Mesodermal cell (in vitro differentiated cells): ENCODE measurements at regions not wholly inside any gene's neighbourhood (a gene's known extent, or its start where the extent isn't known, plus 50 kb on each side); places are given as distances from the start of the nearest gene placed in this dataset.

Experiments
- H3K27ac ChIP-seq: 2 replicates; pipeline ENCODE4 v1.7.0; 2013; ENCODE audit warnings: mild to moderate bottlenecking, low read depth, low read length, moderate library complexity; ENCODE audit not compliant: severe bottlenecking
- H3K36me3 ChIP-seq: 2 replicates; pipeline ENCODE4 v1.7.1; 2013; ENCODE audit warnings: mild to moderate bottlenecking, low read length, moderate library complexity; ENCODE audit not compliant: control insufficient read depth, insufficient read depth
- H3K4me1 ChIP-seq: one replicate; pipeline ENCODE4 v1.7.1; 2013; ENCODE audit warnings: mild to moderate bottlenecking, low read length; ENCODE audit not compliant: insufficient read depth, control insufficient read depth, poor library complexity, severe bottlenecking
- H3K4me3 ChIP-seq: 2 replicates; pipeline ENCODE4 v1.7.0; 2013; ENCODE audit warnings: low read length, control low read depth, mild to moderate bottlenecking; ENCODE audit not compliant: insufficient read depth, poor library complexity, severe bottlenecking; ENCODE audit errors: extremely low read depth
- H3K9me3 ChIP-seq: 2 replicates; pipeline ENCODE4 v1.7.1; 2013; ENCODE audit warnings: mild to moderate bottlenecking, low read length, moderate library complexity; ENCODE audit not compliant: control insufficient read depth
- WGBS, 2 experiments: methylation state at CpG; one replicate each; pipeline ENCODE4 v1.1.5; 2013; ENCODE audit warnings: missing lambda C conversion rate in 2 of 2; ENCODE audit not compliant: insufficient coverage in 2 of 2; 5-methylcytosine and 5-hydroxymethylcytosine counted together

- Histone ChIP-seq H3K36me3 (no peaks in the 10 kb centered on the region), H3K4me3 (no peak overlapping the region), H3K27ac (no peak overlapping the region), H3K9me3 (no peaks in the 10 kb centered on the region), H3K4me1 (peaks cover 12% of the 10 kb centered on the region)
- 89 to 91% methylated on average over 9 to 10 of the region's 12 CpGs for WGBS, 2 experiments
Measured at GRCh38 chr16:5735444-5735843, 637.8 kb upstream of the EEF2KMT start.

- Histone ChIP-seq H3K27ac (no peak overlapping the region), H3K36me3 (no peaks in the 10 kb centered on the region), H3K4me1 (no peaks in the 10 kb centered on the region), H3K4me3 (no peak overlapping the region), H3K9me3 (no peaks in the 10 kb centered on the region)
- WGBS, 2 experiments, result 83 to 91% methylated on average over 4 of the region's 4 CpGs
Measured at GRCh38 chr16:5730783-5731182, 633.2 kb upstream of the EEF2KMT start.

- Histone ChIP-seq H3K9me3 (no peaks in the 10 kb centered on the region), H3K36me3 (no peaks in the 10 kb centered on the region), H3K4me1 (no peaks in the 10 kb centered on the region), H3K27ac (no peak overlapping the region), H3K4me3 (no peak overlapping the region)
- 72 to 88% methylated on average over 4 of the region's 5 CpGs for WGBS, 2 experiments
Measured at GRCh38 chr16:5722116-5722619, 624.6 kb upstream of the EEF2KMT start.

- Histone ChIP-seq H3K27ac (no peak overlapping the region), H3K4me1 (no peaks in the 10 kb centered on the region), H3K4me3 (no peak overlapping the region), H3K36me3 (no peaks in the 10 kb centered on the region), H3K9me3 (no peaks in the 10 kb centered on the region)
- WGBS, 2 experiments, result no CpG with 5 or more reads among the region's 2 CpGs
Measured at GRCh38 chr16:5715155-5715554, 617.6 kb upstream of the EEF2KMT start.

- no peaks in the 10 kb centered on the region for H3K4me1 ChIP-seq
- no peak overlapping the region for H3K4me3 ChIP-seq
- WGBS, 2 experiments, result 43% methylated on average over 3 of the region's 6 CpGs
- H3K27ac ChIP-seq, result no peak overlapping the region
- no peaks in the 10 kb centered on the region for H3K9me3 ChIP-seq
- no peaks in the 10 kb centered on the region for H3K36me3 ChIP-seq
Measured at GRCh38 chr16:5709889-5710288, 612.3 kb upstream of the EEF2KMT start.

- WGBS, 2 experiments, result 81 to 92% methylated on average over 4 to 5 of the region's 6 CpGs
- no peaks in the 10 kb centered on the region for H3K4me1 ChIP-seq
- H3K4me3 ChIP-seq, result no peak overlapping the region
- no peak overlapping the region for H3K27ac ChIP-seq
- no peaks in the 10 kb centered on the region for H3K9me3 ChIP-seq
- no peaks in the 10 kb centered on the region for H3K36me3 ChIP-seq
Measured at GRCh38 chr16:5706211-5706610, 608.6 kb upstream of the EEF2KMT start.

GRCh38 chr16:5704271-5704670 is 606.7 kb upstream of the EEF2KMT start:
- no peaks in the 10 kb centered on the region for H3K36me3 ChIP-seq
- WGBS, 2 experiments, result 60 to 90% methylated on average over 1 to 2 of the region's 4 CpGs

GRCh38 chr16:5693426-5693825 is 595.8 kb upstream of the EEF2KMT start:
- Histone ChIP-seq H3K4me3 (no peak overlapping the region), H3K27ac (no peak overlapping the region), H3K4me1 (no peaks in the 10 kb centered on the region), H3K36me3 (no peaks in the 10 kb centered on the region), H3K9me3 (no peaks in the 10 kb centered on the region)
- 83 to 100% methylated on average over 1 of the region's 3 CpGs for WGBS, 2 experiments

More at GRCh38 chr16:5704271-5704670, 606.7 kb upstream of the EEF2KMT start:
- Histone ChIP-seq H3K27ac (no peak overlapping the region), H3K4me1 (no peaks in the 10 kb centered on the region), H3K9me3 (no peaks in the 10 kb centered on the region), H3K4me3 (no peak overlapping the region)

GRCh38 chr16:5681966-5682365 is 584.4 kb upstream of the EEF2KMT start:
- Histone ChIP-seq H3K36me3 (no peaks in the 10 kb centered on the region), H3K4me3 (no peak overlapping the region), H3K27ac (no peak overlapping the region), H3K4me1 (no peaks in the 10 kb centered on the region), H3K9me3 (no peaks in the 10 kb centered on the region)
- 90 to 100% methylated on average over 2 to 3 of the region's 3 CpGs for WGBS, 2 experiments

GRCh38 chr16:5678371-5678770 is 580.8 kb upstream of the EEF2KMT start:
- H3K27ac ChIP-seq, result no peak overlapping the region
- H3K36me3 ChIP-seq, result no peaks in the 10 kb centered on the region
- no peaks in the 10 kb centered on the region for H3K4me1 ChIP-seq
- no peaks in the 10 kb centered on the region for H3K9me3 ChIP-seq
- H3K4me3 ChIP-seq, result no peak overlapping the region
- 17 to 22% methylated on average over 3 to 5 of the region's 7 CpGs for WGBS, 2 experiments

GRCh38 chr16:5671421-5671820 is 573.8 kb upstream of the EEF2KMT start:
- H3K4me3 ChIP-seq, result no peak overlapping the region
- no peaks in the 10 kb centered on the region for H3K9me3 ChIP-seq
- H3K4me1 ChIP-seq, result no peaks in the 10 kb centered on the region
- no peak overlapping the region for H3K27ac ChIP-seq
- H3K36me3 ChIP-seq, result no peaks in the 10 kb centered on the region
- WGBS, 2 experiments, result 88 to 90% methylated on average over 2 of the region's 2 CpGs
